HK-2 (cell line): ENCODE measurements at regions not wholly inside any gene's neighbourhood (a gene's known extent, or its start where the extent isn't known, plus 50 kb on each side); places are given as distances from the start of the nearest gene placed in this dataset.

Experiments used
- DNase-seq: peaks from one replicate; pipeline ENCODE4 v3.0.0-alpha.2; 2018; ENCODE audit not compliant: unreplicated experiment

DNA sequence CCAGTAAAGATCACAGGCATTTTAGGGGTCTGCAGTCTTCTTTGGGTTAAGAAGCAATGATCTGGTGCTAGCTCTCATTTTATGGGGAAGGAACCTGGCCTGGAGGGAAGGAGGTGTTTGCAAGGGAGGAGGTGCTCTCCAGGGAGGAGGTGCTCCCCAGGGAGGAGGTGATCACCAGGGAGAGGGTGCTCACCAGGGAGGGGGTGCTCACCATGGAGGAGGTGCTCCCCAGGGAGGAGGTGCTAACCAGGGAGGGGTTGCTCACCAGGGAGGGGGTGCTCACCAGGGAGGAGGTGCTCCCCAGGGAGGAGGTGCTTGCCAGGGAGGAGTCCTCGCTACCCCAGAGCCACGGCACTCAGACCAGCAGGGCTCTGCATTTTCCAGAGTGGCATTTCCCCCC is 115.7 kb downstream of the TLE3 start:
- DNase-seq: no peak

GRCh38 chr15:69983696-69984265 is 113.9 kb downstream of the TLE3 start:
- peak; percentile 10 for DNase-seq

DNA sequence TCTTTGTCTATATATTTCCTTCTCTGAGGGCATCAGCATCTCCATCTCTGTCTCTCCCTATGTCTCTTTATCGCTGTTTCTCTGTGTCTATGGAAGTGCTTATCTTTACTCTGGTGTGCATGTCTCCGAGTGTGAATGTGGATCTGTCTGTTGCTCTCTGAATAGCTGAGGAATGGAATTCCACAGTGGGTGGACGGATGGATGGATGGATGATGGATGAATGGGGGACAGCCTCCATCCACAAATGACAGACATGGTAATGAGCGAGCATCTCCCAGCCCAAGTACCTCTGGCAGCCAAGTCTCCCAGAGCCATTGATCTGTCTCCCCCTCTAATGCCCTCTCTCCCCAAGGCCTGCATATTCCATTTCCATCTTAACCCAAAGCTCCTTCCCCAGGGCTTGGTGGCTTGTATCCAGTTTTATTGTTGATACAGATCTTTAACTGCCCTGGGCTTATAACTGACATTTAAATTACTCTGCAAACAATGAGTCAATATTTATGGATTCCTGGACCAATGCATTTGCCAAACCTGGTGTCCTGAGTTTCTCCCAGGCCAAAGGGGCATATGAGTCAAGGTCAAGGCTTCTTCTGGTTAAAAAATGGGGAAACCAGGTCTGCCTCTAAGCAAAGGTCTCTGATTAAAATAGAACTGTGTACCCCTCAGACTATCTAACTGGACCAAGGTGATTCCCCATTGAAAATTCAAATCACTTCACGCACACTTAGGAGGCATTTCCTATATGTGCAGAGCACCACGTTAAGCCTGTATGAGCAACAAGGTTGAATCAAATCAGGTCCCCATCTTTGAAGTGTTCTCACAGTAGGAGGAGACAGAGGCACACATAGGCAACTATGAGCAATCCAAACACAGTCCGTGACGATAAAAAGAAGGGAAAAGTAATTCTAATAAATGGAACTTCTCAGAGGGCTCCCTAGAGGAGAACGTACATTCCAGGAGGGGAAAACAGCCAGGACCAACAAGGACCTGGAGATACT is 109.9 kb downstream of the TLE3 start:
- no peak for DNase-seq

DNA sequence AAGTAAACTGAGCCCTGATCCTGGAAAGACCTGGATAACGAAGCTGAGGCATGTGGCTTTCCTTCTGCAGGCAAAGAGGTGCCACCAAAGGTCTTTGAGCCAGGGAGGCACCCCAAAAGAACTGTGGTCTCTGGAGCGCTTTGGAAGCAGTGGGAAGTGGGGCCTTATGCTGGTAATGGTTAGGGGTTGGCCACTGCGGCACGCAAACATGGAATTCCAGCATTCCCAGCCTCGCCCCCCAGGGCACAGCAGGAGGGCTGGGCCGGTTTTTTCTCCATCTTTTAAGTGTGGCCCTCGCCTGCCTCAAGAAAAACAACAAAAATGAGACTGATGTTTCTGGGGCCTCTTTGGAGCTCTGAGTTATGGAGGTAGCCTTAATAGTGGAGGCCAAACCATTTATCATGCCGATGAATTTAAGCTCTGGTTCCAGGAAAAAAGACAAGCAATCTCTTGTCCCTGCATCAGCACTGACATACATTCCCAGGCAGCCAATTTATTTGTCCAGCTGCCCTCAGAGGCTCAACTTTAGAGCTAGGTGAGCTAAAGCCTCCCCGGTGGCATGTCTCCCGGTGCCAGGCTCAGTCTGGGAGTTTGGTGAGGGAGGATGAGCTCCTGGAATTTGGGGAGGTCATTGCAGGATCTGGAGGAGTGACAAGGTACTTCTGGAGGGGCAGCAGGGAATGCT is 109.0 kb downstream of the TLE3 start:
- DNase-seq: no peak

DNA sequence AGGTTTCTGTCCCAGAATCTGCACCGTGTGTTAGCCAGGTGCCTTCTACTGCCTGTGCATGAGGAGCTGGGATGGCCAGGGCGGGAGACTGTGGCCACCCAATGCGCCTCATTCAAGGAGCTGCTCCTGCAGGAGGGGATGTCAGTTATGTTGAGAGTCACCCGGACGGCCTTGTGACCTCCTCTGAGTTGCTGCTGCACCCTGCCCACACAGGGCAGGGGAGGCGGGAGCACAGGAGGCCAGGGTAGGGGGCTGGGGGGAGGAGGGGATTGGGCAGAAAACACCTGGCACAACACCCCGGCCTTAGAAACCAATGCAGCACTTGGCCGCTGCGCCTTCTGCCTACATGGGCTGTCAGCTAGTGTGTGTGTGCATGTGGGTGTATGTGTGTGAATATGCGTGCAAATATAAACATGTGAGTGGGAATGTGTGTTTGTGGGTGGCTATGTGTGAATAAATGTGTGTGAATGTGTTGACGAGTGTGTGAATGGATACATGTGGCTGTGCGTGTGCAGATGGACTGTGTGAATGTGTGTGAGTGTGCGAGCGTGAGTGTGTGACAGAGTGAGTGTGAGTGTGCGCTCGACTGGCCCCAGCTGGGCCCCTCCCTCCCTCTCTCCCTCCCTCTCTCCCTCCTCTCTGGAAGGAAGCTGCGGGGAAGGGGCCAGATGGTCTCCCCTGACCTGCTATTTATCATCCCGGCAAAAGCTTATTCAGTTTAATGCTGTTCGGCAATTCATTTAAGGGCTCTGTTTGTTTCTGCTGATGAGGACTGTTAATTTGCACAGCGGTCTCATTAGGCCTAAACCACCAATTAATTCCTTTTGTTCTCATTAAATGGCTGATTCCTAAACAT is 106.9 kb downstream of the TLE3 start:
- no peak for DNase-seq

GRCh38 chr15:69991551-69991980 is 106.2 kb downstream of the TLE3 start:
- no peak for DNase-seq

DNA sequence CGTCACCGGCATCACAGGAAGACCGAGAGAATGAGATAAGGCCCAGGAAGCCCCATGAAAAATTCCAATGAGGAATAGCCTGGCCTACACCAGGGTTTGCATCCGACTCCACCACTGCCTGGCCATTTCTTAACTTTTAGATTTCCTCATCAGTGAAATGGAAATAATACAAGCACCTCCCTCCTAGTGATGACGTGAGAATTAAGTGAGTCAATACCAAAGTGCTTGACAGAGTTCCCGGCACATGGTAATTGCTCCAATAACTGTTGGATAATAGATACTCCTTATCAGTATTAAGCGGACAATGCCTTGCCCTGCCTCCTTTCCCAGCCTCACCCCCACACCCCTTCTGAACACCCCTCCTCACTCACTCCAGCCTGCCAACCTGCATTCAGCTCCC is 105.4 kb downstream of the TLE3 start:
- no peak for DNase-seq

DNA sequence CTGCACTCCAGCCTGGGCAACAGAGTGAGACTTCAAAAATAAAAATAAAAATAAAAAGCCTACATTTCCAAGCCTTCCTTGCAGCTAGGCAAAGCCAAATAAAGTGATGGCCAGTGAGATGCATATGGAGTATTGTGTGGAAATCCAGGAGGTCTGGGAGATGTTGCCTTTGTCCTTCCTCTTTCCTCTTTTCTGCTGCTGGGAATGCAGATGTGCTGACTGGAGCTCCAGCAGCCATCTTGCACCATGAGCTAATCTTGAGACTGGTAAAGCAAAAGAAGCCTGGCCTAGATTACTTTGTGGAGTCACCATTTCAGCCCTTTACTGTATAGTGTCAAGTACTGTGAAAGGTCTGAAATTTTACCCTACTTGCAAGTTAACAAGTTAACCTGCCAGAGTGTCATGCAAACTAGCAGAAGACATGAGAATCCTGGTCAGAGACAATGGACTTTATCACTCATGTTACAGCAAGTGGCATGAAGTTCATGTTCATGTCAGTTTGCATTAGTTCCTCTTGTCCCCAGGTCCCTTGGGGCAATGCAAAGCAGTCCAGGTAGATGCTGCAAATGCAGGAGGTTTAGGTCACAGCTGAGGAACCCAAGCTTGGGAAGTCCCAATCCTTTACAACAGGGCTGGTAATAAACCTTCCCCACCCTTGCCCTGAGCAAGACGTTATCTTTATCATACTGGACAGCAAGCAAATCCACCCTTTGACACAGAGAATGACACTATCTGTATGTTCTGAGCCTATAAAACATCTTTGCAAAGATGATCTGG is 103.1 kb downstream of the TLE3 start:
- DNase-seq: no peak

DNA sequence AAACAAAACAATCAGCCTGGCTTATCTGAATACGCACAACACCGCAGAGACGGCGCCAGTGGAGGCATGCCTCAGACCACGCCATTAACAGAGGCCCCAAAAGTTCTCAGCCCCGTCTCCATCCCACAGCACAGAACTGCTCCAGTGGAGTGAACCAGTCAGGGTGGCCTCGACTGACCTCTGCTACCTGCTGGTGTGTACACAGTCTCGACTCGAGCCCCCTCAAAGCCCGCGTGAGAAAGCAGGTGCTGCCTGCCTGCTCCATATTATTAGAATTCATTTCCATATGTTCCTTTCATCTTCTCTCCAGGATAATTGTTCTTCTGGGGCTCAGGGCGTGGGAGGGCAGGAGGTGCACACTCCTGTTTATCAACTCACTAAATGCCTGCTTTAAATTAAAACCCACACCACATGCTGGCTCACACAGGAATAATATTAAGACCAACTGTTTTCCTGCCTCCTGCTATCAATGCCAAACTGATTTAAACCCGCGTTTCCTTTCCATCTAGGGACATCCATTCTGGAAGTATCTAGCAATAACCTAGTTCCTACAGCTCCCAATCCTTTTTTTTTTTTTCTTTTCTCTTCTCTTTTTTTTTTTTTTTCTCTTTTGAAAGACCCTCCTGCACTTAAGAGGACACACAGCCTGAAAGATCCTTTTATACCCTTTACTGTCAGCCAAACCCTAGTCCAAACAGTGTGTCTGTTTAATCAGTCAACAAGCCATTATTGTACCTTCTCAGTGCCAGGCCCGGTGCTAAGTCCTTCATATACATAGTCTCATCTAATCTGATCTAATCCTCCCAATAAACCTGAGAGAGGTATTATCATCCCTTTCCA is 101.2 kb downstream of the TLE3 start:
- DNase-seq: no peak

GRCh38 chr15:69997161-69997485 is 100.6 kb downstream of the TLE3 start:
- DNase-seq: no peak
